SK-N-SH treated with all-trans-retinoic acid at 6 μM for 48 hours (cell line): ENCODE measurements at regions not wholly inside any gene's neighbourhood (a gene's known extent, or its start where the extent isn't known, plus 50 kb on each side); places are given as distances from the start of the nearest gene placed in this dataset.

Experiments
- ARNTL ChIP-seq: fragments of 450-650 bp; formaldehyde crosslinking; IDR thresholded peaks from 2 replicates; pipeline ENCODE4 v1.5.0; 2020; ENCODE audit warnings: low read depth, mild to moderate bottlenecking, moderate library complexity, borderline replicate concordance
- PPARA ChIP-seq: fragments of 250-450 bp; sonication (Bioruptor Pico); IDR thresholded peaks from 2 replicates; pipeline ENCODE4 v1.5.0; 2020; ENCODE audit warnings: mild to moderate bottlenecking, borderline replicate concordance
- TOX ChIP-seq: fragments of 250-450 bp; sonication (Bioruptor Pico); IDR thresholded peaks from 2 replicates; pipeline ENCODE4 v1.8.0; 2021; ENCODE audit warnings: mild to moderate bottlenecking, moderate library complexity, borderline replicate concordance

DNA sequence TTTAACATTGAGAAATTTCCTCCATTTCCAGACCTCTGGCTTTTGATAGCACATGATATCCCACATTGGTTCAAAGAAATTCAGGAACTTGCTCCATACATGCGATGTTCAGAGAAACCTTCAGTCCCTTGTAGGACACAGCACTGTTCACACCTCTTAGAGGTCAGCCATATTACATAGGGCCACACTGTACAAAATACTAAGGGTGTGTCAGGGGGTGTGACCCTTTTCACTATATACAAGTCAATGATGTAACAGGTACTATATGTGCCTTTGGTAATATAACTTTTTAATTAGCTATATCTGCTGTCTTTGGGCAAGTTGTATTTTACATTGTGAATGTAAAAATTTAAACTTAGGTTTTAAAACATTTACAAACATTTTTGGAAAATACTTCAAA is 505.5 kb downstream of the ENC1 start:
- TF ChIP-seq TOX = no peak
- no peak for TF ChIP-seq PPARA
- TF ChIP-seq ARNTL = no peak
